HG03175 (cell line): ENCODE measurements at regions not wholly inside any gene's neighbourhood (a gene's known extent, or its start where the extent isn't known, plus 50 kb on each side); places are given as distances from the start of the nearest gene placed in this dataset.
"Not testable (repeated sequence)": the region's sequence is repeated elsewhere in the genome, so short reads cannot be mapped to it uniquely, and the experiment has no call there.

Experiments
- ATAC-seq: cut with Tn5 transposase; IDR thresholded peaks from one replicate; pipeline ENCODE4 v1.9.1; 2021; ENCODE audit warnings: mild to moderate bottlenecking, moderate library complexity; ENCODE audit not compliant: unreplicated experiment

DNA sequence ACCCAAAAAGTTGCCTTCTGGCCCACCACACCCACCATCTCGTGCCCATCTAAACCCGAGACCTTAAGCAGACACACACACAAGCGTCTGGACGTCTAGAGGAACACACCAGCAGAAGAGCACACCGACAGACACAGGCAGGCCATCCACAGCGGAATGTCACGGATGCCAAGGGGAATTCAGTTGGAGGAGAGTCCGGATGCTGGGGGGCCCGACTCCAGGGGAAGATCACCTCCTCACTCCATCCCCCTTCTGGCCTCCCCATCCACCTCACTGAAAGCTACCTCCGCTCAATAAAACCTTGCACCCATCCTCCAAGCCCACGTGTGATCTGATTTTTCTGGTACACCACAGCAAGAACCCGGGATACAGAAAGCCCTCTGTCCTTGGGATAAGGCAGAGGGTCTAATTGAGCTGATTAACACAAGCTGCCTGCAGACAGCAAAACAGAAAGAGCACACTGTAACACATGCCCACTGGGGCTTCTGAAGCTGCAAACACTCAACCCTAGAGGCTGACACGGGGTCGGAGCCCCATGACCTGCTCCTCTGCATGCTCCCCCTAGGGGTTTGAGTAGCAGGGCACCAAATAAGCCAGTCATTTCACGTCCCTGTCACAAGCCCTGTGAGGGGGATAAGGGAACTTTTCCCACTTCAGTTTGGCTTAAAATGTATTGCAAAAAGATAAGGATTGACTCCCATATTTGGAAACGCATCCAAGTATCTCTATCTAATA is 339.6 kb upstream of the PCDH10 start:
- ATAC-seq: no peak

DNA sequence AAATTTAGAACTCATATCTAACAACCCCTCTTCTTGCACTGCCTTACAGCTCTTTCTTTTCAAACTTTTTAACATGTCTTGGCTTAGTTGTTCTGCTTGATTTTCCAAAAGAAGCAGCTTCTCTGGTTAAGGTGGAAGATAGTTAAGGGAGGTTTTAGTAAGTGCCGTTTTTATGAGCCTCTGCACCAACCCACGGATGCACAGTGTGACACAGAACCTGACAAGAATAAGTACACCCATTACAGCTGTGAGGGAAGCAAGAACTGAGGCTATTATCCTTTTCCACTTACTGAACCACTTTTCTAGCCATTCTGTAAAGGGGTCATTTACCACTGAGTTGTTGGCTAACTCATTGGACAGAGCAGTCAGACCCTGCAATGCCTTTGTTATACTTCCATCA is 336.0 kb upstream of the PCDH10 start:
- not testable (repeated sequence) for ATAC-seq

DNA sequence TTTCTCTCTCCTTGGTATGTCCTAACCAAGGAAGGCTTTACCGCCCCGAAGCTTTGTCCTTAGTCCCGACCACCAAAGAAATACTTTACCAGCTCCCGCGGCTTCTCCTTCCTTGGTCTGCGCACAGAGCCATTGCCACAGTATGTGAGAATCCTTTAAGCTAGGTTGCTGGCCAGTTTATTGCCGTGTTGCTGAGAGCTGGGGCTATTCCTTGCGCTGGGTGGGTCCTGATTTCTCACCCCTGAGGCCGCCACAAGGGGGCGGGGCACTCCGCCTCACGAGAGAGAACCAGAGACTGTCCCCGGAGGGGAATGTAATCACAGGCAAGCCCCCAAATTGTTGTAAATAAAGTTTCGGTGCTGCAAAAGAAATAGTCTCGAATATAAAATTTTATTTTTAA is 331.0 kb upstream of the PCDH10 start:
- no peak for ATAC-seq

DNA sequence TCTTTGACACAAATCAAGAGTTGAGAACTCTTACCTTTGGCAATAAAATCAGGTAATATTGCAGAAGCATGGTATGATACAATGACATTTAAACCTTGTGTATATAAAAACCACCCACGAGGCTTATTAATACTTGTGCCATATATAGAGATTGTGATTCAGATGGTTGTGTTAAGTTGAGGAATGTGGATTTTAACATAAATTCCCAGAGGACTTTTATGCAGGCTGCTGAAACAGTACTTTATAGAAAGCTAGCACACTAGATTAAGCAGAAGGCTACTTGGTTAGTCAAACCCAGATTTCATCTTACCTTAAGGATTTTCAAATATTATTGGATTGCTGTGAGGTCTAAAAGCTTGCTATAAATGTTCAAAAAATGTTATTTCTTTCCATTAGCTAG is 325.7 kb upstream of the PCDH10 start:
- no peak for ATAC-seq

DNA sequence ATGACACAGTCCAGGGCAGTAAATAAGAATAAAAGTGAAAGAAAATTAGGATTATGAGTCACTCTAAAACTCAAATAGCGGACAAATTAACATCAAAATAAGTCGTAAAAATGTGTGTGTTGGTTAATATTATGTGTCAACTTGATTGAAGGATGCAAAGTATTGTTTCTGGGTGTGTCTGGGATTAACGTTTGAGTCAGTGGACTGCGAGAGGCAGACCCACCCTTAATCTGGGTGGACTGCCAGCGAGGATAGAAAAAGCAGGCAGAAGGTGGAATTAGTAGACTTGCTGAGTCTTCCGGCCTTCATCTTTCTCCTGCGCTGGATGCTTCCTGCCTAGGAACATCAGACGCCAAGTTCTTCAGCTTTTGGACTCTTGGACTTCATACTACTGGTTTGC is 324.3 kb upstream of the PCDH10 start:
- no peak for ATAC-seq

DNA sequence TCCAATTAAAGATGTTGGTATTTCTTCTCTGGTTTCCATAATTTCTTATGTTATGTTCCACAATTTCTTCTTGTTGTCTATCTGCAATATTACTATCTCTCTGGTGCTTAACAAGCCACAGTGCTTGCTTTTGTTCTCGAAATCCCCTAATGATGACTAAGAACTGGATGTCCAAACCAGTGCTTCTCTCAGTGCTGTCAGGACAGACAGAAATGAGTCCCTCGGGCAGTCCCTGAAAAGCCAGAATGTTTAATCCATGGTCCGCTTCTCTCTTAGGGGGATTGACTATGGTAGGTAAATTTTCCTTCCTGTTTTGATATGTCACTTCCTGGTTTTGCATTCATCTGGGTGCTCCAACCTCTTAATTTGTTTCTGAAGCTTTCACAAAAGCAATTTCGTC is 321.6 kb upstream of the PCDH10 start:
- no peak for ATAC-seq

DNA sequence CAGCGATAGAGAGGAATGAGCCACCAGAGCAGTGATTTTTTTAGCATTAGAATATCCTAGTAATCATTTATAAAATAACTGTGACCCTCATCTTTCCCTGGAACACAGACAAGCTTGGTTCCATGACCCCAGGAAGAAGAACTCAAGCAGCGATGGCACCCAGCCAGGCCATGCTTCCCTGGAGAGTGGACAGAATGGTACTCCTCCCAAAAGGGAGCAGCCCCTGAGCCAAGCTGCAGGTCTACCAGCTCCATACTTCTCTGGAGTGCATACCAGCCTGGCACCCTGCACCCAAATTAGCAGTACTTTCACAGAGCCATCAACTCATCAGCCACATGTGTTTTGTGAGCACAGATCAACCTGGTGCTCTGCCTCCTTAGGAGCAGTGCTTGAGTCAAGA is 310.9 kb upstream of the PCDH10 start:
- ATAC-seq: no peak

DNA sequence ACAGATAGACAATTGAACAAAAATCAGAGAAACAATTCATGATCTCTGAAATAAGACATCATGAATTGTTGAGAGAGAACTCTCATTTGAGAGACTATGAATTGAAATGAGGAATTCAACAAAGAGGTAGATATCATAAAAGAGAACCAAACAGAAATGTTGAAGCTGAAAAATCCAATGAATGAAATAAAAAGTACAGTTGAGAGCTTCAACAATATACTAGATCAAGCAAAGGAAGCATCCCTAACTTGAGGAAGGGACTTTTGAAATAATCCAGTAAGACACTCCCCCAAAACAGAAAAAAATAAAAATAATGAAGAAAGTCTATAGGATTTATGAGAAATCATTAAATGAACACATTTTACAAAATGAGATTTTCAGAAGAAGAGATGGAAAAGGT is 310.0 kb upstream of the PCDH10 start:
- ATAC-seq: no peak

DNA sequence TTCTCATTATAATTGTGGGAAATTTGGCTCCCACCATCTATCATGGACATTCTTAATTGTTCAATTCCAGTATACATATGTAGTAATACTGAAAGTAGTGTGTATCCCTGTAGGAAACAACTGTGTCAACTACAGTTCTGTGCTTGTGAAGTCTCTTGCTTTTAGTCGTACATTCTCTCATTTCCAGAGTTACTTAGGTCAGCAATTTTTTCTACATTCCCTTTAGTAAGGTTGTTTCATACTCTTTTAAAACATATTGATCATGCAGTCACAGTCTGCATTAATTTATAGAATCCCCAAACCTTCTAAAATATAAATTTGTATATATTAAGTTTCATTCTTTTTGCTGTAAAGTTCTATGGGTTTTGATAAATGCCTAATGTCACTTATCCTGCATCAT is 289.2 kb upstream of the PCDH10 start:
- no peak for ATAC-seq

DNA sequence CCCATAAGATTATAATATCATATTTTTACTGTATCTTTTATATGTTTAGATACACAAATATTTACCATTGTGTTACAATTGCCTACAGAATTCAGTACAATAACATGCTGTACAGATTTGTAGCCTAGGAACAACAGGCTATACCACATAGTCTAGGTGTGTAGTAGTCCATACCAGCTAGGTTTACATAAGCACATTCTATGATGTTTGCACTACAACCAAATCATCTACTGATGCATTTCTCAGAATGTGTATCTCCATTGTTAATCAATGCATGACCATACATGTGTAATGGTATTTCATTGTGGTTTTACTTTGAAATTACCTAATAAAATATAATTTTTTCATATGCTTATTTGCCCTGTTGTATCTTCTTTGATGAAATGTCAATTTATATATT is 288.1 kb upstream of the PCDH10 start:
- no peak for ATAC-seq

DNA sequence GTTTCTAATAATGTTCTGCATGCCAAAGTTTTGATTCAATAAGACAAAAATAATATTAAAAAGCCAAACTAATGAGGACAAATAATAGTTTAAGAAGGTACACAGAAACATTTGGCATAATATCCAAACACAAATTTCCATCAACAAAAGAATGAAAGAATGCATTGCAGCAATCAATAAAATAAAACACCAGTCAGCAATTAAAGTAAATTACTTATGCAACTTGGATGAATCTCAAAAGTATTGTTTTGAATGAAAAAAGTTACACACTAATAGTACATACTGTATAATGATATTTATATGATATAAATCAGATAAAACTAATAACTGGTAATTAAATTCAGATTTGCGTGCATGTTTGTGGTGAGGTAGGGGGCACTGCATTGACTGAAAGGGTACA is 285.5 kb upstream of the PCDH10 start:
- no peak for ATAC-seq

DNA sequence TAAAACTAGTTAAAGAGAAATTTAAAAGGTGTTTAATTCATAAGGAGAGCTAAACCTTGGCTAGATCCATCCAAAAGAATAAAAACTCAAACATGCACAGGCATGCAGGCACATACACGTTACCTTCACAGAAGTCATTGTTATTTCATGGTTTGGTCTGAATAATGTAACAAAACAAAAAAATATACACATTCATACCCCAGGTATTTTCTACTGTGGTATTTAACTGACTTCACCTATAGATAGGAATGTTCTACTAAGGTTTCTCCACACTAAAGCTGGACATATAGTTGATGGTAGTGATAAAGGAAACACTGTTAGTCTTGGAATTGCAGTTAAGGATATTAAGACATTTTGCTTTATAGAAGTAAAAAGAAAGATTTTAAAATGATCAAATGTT is 283.6 kb upstream of the PCDH10 start:
- no peak for ATAC-seq

DNA sequence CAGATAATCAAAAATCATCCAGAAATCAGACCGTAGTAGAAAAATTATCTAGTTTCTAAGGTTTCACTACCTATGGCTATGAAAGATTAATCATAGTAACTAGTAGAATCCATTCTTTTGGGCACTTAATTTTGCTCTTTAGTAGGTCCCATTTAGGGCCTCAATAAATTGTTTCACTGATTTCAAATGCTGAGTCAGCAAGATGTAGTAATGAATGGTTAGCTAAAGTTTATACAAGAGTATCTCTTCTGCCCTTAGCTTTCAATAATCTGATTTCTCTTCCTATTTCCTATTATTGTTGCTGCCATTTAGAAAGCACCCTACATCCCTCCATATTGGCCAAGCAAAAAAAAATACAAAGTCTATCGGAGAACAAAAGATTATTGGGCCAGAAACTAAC is 283.2 kb upstream of the PCDH10 start:
- no peak for ATAC-seq

DNA sequence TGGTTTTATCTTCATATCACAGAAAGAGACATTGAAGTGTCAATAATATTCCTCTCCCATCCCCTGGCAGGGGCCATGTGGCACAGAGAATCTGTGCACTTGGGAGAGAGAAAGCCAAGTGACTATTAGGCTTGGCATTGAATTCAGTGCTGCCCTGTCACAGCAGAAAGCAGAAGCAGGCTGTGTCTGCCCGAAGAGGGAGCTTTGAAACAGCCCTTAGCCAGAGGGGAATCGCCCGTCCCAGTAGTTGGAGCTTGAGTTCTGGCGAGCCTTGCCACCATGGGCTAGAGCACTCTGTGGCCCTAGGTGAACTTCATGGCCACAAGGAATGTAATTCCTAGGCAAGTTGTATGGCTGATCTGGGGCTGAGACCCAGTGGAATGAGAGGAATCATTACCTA is 282.5 kb upstream of the PCDH10 start:
- ATAC-seq: no peak

DNA sequence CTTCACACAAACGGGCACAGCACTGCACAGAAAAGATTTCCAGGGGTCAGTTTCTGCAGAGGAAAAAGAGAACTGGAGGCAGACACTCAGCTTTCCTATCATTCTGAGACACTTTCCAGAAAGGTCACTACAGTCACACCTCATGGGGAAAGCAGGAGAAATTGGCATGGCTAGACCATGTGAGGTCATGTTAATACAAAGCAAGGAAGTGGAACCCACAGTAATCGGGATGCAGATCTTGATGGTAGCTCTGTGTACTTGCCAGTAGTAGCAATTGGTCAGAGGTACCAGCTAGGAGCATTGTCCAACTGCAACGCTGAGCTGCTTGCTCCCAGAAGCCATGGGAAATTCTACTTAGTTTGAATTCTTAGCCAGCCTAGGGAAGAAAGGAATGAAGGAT is 255.3 kb upstream of the PCDH10 start:
- ATAC-seq: no peak

DNA sequence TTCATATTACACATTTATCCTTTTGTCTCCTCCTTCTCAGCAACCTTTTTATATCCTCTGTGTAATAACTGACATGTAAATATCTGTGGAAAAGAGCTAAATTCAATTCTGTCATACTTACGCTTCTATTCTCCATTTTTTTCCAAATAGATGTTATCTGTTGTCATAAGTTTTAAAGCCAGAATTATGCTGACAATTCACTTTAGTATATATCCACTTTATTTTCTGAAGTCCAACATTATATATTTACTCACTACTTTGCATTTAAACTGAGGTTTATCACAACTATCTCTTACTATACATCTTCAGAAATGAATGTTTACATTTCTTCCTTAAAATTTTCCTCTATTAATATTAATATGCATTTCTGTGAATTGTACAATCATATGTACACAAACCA is 247.9 kb upstream of the PCDH10 start:
- no peak for ATAC-seq

DNA sequence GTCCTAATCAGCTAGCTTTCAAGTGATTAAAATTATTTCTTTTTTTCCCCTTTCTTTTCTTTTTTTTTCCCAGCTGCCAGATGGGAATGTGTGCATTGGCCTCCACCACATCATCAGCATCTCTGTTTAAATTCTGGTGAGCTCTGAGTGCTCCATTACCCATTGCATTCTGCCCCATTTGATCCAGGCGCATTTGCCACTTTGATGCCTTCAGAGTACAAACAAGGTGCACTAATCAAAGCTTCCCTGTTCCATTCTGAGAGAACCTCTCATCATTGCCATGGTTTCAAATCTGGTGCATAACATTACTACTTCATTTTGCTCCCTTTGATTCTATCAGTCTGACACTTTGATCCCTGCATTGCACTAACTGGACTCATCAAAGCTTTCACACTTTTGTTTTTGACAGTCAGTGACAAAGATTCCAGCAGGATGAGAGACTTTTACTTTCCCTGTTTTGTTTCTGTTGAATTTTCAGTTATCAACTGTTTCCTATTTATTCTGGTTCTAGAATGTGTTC is 238.8 kb upstream of the PCDH10 start:
- ATAC-seq: no peak

DNA sequence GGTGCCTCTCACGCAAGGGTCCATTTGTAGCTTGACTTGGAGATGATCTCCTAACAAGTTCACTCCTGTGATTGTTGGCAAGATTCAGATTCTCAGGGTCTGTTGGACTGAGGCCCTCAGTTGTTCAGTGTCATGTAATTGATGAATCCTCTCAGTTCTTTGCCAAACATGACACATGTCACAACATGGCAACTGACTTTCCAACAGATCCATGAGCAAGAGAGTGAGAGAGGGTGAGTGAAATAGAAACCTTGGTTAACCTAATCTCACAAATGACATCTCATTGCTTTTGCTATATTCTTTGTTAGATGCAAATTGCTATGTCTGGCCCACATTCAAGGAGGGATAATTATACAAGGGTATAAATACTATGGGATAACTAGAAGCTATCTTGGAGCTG is 231.0 kb upstream of the PCDH10 start:
- no peak for ATAC-seq

DNA sequence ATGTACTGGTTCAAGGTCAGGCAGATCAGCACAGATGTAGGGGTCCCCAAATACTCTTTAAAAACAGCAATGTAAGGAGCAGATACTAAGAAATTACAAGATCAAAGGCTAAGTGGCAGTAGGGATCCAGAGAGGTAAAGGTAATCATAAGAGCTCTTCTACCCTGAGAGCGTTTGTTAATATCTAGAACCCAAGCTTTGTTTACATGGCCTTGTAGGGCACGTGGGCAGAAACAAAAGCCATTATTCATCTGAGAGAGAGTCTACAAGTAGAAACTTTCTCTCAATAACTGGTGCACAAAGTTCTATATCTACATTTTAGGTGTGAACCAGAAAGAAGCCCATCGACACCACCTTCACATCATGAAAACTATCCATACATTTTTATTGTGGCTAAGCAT is 225.6 kb upstream of the PCDH10 start:
- ATAC-seq: no peak

DNA sequence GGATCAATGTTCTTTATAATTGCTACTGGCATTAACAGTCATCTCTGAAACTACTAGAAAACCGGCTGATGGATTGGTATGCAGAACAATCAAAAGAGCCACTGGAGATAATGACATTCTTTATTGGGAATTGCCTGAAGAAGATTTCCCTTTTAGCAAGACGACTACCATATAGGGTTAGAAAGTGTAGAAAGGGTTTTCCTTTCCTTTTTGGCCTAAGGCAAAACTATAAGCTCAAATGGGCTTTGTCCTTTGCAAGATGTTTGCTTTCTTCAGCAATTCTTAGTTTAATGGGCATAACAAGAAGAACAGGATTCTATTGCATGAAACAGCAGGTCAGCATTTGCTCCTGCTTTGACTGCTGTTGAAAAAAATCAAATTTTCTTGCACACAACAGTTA is 214.2 kb upstream of the PCDH10 start:
- ATAC-seq: no peak

DNA sequence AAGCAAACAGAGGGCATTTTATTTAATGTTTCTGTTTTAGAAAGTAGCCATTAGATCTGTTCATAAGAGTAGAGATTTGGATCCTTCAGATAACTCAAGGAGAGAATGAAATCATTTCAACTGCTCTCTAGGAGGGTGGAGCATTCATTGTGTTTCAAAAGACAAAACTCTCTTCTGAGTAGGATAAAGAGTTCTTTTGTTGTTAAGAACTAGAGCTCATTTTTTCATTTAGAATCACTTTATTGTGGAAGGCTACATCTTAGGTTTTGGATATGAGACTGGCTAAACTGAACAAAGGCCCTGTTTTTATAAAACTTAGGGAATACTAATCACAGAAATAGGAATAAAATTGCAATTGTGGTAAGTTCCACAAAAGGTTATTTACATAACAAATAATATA is 193.9 kb upstream of the PCDH10 start:
- ATAC-seq: no peak

DNA sequence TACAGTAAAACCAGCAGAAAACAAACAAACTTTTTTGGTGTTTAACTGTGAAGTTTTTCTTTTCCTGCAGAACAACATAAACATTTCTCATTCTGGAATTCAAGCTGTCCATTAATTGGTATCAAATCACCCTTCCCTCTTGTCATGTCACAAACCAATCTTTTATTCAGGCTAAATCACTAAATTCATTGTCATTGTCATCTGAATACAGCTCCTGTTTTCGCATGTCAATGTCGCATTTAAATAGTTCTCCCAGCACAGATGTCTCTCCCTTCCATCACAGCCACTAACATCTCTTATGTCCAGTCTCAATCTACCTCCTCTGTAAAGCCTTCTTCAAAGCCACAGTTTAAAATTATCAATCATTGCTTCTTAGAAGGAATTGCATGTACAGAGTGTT is 192.1 kb upstream of the PCDH10 start:
- no peak for ATAC-seq
